Immature natural killer cell (primary cell): ENCODE measurements at regions not wholly inside any gene's neighbourhood (a gene's known extent, or its start where the extent isn't known, plus 50 kb on each side); places are given as distances from the start of the nearest gene placed in this dataset.

Experiments used
- DNase-seq, 3 donors: peaks; one replicate each; pipeline ENCODE4 v3.0.0; 2022; ENCODE audit warnings: mixed read lengths in 1 of 3
- H3K27ac Mint-ChIP-seq, 6 donors: one replicate each; pipeline ENCODE4 v1.8.0; 2020; ENCODE audit warnings: mixed read lengths in 6 of 6, mild to moderate bottlenecking in 5 of 6, inconsistent platforms in 4 of 6, moderate library complexity in 3 of 6
- H3K27me3 Mint-ChIP-seq, 3 donors: one replicate each; pipeline ENCODE4 v1.8.0; 2020 to 2021; ENCODE audit warnings: low read depth in 3 of 3, mild to moderate bottlenecking in 3 of 3, mixed read lengths in 3 of 3, moderate library complexity in 3 of 3, inconsistent platforms in 1 of 3
- H3K36me3 Mint-ChIP-seq, 3 donors: one replicate each; pipeline ENCODE4 v1.8.0; 2020; ENCODE audit warnings: mixed read lengths in 3 of 3, inconsistent platforms in 2 of 3, mild to moderate bottlenecking in 2 of 3
- H3K4me1 Mint-ChIP-seq, 2 donors: one replicate each; pipeline ENCODE4 v1.8.0; 2020; ENCODE audit warnings: inconsistent platforms in 2 of 2, mild to moderate bottlenecking in 2 of 2, mixed read lengths in 2 of 2, moderate library complexity in 1 of 2
- H3K4me3 Mint-ChIP-seq, 5 donors: one replicate each; pipeline ENCODE4 v1.8.0; 2020; ENCODE audit warnings: mild to moderate bottlenecking in 5 of 5, mixed read lengths in 5 of 5, inconsistent platforms in 3 of 5, moderate library complexity in 3 of 5
- H3K9me3 Mint-ChIP-seq, 6 donors: one replicate each; pipeline ENCODE4 v1.8.0; 2020; ENCODE audit warnings: mild to moderate bottlenecking in 6 of 6, mixed read lengths in 6 of 6, inconsistent platforms in 4 of 6, moderate library complexity in 3 of 6

DNA sequence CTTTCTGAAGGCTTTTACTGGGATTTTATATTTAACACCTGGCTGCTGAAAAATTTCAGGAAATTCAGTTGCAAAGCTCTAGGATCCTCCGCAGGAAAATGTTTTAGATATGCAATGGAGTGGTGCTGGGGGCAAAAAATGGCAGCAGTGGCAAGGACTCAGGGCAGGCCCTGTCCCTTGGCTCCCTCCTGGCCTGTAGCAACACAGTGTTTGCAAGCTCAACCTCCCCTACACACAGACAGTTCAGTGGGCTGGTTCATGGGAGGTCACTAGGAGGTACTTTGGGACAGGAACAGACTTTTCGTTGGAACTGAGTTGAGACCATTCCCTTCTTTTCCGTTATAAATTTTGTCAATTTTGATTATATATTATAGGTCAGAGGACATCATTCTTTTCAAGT, 270.4 kb downstream of the ADAMTS20 start:
- Mint-ChIP-seq H3K9me3 (peaks cover 0 to 6% (median under 1%) of the 10 kb centered on the region in 6 donors), H3K4me1 (no peaks in the 10 kb centered on the region), H3K36me3 (no peaks in the 10 kb centered on the region), H3K4me3 (no peak overlapping the region), H3K27me3 (no peaks in the 10 kb centered on the region), H3K27ac (no peak overlapping the region)
- DNase-seq = no peak

GRCh38 chr12:43278541-43278832, 273.5 kb downstream of the ADAMTS20 start:
- DNase-seq = no peak
- no peaks in the 10 kb centered on the region for H3K27me3 Mint-ChIP-seq
- H3K9me3 Mint-ChIP-seq = peaks cover 0 to 14% (median 6%) of the 10 kb centered on the region in 6 donors
- H3K4me3 Mint-ChIP-seq = no peak overlapping the region
- no peaks in the 10 kb centered on the region for H3K4me1 Mint-ChIP-seq
- no peak overlapping the region for H3K27ac Mint-ChIP-seq
- no peaks in the 10 kb centered on the region for H3K36me3 Mint-ChIP-seq

GRCh38 chr12:43277651-43278540, 274.1 kb downstream of the ADAMTS20 start:
- H3K27me3 Mint-ChIP-seq = no peaks in the 10 kb centered on the region
- peaks cover 0 to 14% (median 6%) of the 10 kb centered on the region in 6 donors for H3K9me3 Mint-ChIP-seq
- H3K27ac Mint-ChIP-seq = no peak overlapping the region
- H3K36me3 Mint-ChIP-seq = no peaks in the 10 kb centered on the region
- DNase-seq = no peak
- H3K4me1 Mint-ChIP-seq = no peaks in the 10 kb centered on the region
- H3K4me3 Mint-ChIP-seq = no peak overlapping the region

GRCh38 chr12:43273467-43273866, 278.5 kb downstream of the ADAMTS20 start:
- H3K4me3 Mint-ChIP-seq = no peak overlapping the region
- H3K9me3 Mint-ChIP-seq = peaks cover 0 to 10% (median 8%) of the 10 kb centered on the region in 6 donors
- no peaks in the 10 kb centered on the region for H3K27me3 Mint-ChIP-seq
- no peaks in the 10 kb centered on the region for H3K4me1 Mint-ChIP-seq
- H3K36me3 Mint-ChIP-seq = no peaks in the 10 kb centered on the region
- no peak overlapping the region for H3K27ac Mint-ChIP-seq
- DNase-seq = no peak

GRCh38 chr12:43271659-43272058, 280.3 kb downstream of the ADAMTS20 start:
- DNase-seq = no peak
- Mint-ChIP-seq H3K9me3 (peaks cover 0 to 11% (median 8%) of the 10 kb centered on the region in 6 donors), H3K4me1 (no peaks in the 10 kb centered on the region), H3K27me3 (peaks cover 0 to 1% (median 0%) of the 10 kb centered on the region in 3 donors), H3K4me3 (no peak overlapping the region), H3K27ac (no peak overlapping the region), H3K36me3 (no peaks in the 10 kb centered on the region)

DNA sequence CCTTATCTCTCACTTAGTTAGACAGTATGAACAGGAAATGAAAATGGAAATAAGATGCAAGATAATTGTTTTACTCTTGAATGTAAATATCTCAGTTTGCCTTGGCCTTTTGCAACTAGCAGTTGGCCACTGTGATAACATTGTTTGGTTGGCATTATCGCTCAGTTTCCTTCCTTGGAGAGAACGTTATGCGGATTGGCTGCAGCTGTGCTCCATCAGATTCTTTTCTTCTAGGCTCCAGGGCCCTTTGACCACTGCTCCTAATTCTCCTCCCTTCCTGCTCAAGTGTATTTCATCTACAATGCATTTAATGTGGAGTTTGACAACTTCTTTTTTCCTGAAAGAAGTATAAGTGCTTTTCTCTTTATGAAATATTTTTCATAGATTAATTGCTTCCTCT, 284.2 kb downstream of the ADAMTS20 start:
- Mint-ChIP-seq H3K27ac (no peak overlapping the region), H3K9me3 (peaks cover 0 to 5% (median 4%) of the 10 kb centered on the region in 6 donors), H3K4me3 (no peak overlapping the region), H3K27me3 (peaks cover 0 to 1% (median 0%) of the 10 kb centered on the region in 3 donors), H3K36me3 (no peaks in the 10 kb centered on the region), H3K4me1 (no peaks in the 10 kb centered on the region)
- no peak for DNase-seq

- Mint-ChIP-seq H3K4me1 (no peaks in the 10 kb centered on the region), H3K9me3 (peaks cover 2 to 18% (median 5%) of the 10 kb centered on the region in 6 donors), H3K36me3 (no peaks in the 10 kb centered on the region), H3K4me3 (no peak overlapping the region), H3K27ac (no peak overlapping the region), H3K27me3 (no peaks in the 10 kb centered on the region)
- DNase-seq = no peak
Observed at GRCh38 chr12:43261701-43262100, 290.3 kb downstream of the ADAMTS20 start.

GRCh38 chr12:43255522-43256111, 296.4 kb downstream of the ADAMTS20 start:
- Mint-ChIP-seq H3K4me1 (no peaks in the 10 kb centered on the region), H3K9me3 (peaks cover 4 to 23% (median 8%) of the 10 kb centered on the region in 6 donors), H3K27me3 (no peaks in the 10 kb centered on the region), H3K4me3 (no peak overlapping the region), H3K36me3 (no peaks in the 10 kb centered on the region), H3K27ac (no peak overlapping the region)
- no peak for DNase-seq

DNA sequence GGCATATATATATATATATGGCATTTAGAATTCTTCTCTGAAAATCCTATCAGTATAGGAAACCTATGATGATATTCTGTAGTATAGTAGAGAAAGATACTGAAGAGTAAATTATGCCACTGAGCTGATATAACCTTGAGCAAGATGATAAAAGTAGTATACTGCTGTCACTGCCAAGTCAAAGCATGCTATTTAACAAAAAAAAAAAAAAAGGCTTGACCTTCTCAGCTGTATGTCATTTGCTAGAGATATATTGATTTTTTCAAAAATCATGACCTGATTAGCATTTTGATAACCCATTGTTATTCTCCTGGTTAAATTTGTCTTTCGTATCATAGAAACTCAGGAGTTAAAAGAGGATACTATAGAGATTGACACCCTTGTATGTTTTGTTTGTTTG, 299.4 kb downstream of the ADAMTS20 start:
- Mint-ChIP-seq H3K4me1 (no peaks in the 10 kb centered on the region), H3K9me3 (peaks cover 2 to 17% (median 7%) of the 10 kb centered on the region in 6 donors), H3K36me3 (no peaks in the 10 kb centered on the region), H3K4me3 (no peak overlapping the region), H3K27ac (no peak overlapping the region), H3K27me3 (no peaks in the 10 kb centered on the region)
- DNase-seq = no peak

GRCh38 chr12:43245947-43246346, 306.1 kb downstream of the ADAMTS20 start:
- peaks cover under 1 to 25% (median 8%) of the 10 kb centered on the region in 6 donors for H3K9me3 Mint-ChIP-seq
- H3K27ac Mint-ChIP-seq = no peak overlapping the region
- no peak overlapping the region for H3K4me3 Mint-ChIP-seq
- no peak for DNase-seq
- H3K4me1 Mint-ChIP-seq = no peaks in the 10 kb centered on the region
- H3K36me3 Mint-ChIP-seq = no peaks in the 10 kb centered on the region
- no peaks in the 10 kb centered on the region for H3K27me3 Mint-ChIP-seq

DNA sequence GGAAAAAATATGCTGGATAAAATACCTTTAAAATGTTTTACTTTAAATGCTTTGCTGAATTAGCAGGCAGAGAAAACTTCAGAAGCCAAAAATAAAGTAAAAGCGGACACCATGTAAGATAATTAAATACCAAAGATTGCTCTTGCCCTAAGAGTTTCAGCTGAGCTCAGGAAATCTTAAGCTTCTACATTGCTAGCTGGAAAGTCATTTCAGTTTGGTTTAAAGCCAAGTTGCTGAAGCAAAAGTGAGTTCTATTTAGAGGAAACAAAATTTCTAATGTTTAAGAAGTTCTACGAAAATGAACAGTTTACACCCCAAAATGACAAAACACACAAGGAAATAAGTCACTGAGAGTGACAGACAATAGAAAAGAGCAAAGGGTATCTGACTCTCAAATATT, 310.0 kb downstream of the ADAMTS20 start:
- DNase-seq = no peak
- Mint-ChIP-seq H3K4me3 (no peak overlapping the region), H3K9me3 (peaks cover 3 to 44% (median 13%) of the 10 kb centered on the region in 6 donors), H3K27me3 (peaks cover 0 to 2% (median 0%) of the 10 kb centered on the region in 3 donors), H3K4me1 (no peaks in the 10 kb centered on the region), H3K27ac (no peak overlapping the region), H3K36me3 (no peaks in the 10 kb centered on the region)

GRCh38 chr12:43238281-43238680, 313.7 kb downstream of the ADAMTS20 start:
- H3K9me3 Mint-ChIP-seq = peaks cover 5 to 45% (median 10%) of the 10 kb centered on the region in 6 donors
- DNase-seq = no peak
- no peak overlapping the region for H3K27ac Mint-ChIP-seq
- H3K4me1 Mint-ChIP-seq = no peaks in the 10 kb centered on the region
- H3K36me3 Mint-ChIP-seq = no peaks in the 10 kb centered on the region
- H3K27me3 Mint-ChIP-seq = peaks cover 0 to 2% (median 0%) of the 10 kb centered on the region in 3 donors
- no peak overlapping the region for H3K4me3 Mint-ChIP-seq

- H3K4me1 Mint-ChIP-seq = no peaks in the 10 kb centered on the region
- H3K36me3 Mint-ChIP-seq = no peaks in the 10 kb centered on the region
- H3K9me3 Mint-ChIP-seq = peaks cover 5 to 45% (median 10%) of the 10 kb centered on the region in 6 donors
- H3K4me3 Mint-ChIP-seq = no peak overlapping the region
- no peak for DNase-seq
- H3K27me3 Mint-ChIP-seq = peaks cover 0 to 2% (median 0%) of the 10 kb centered on the region in 3 donors
- no peak overlapping the region for H3K27ac Mint-ChIP-seq
Observed at GRCh38 chr12:43237238-43237879, 314.6 kb downstream of the ADAMTS20 start.

DNA sequence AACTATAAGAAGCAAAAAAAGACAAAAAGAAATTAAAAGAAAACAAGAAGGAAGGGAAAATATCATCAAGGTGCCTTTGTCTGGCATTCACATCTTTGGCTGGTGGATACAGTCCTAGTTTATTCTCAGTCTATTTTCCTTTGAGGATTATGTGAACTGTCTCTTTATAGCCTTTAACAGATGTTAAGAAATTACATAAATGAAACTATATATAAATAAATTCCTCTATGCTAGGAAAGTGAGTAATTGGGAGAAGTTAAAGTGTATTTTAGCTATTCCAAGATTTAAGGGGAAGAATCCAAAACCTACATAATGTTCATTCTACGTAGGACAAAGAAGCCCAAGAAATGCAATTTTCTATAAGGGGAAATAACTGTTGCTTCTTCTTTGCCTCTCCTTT, 316.3 kb downstream of the ADAMTS20 start:
- no peak for DNase-seq
- no peaks in the 10 kb centered on the region for H3K36me3 Mint-ChIP-seq
- H3K27me3 Mint-ChIP-seq = peaks cover 0 to 2% (median 0%) of the 10 kb centered on the region in 3 donors
- H3K4me3 Mint-ChIP-seq = no peak overlapping the region
- no peak overlapping the region for H3K27ac Mint-ChIP-seq
- peaks cover 3 to 40% (median 8%) of the 10 kb centered on the region in 6 donors for H3K9me3 Mint-ChIP-seq
- H3K4me1 Mint-ChIP-seq = no peaks in the 10 kb centered on the region
